ENCODE measurements at regions not wholly inside any gene's neighbourhood (a gene's known extent, or its start where the extent isn't known, plus 50 kb on each side); places are given as distances from the start of the nearest gene placed in this dataset.

- POLR2A ChIA-PET = no interaction called here
Observed at GRCh38 chr1:234706931-234707330, 97.0 kb upstream of the IRF2BP2 start.

GRCh38 chr1:234706199-234706598 is 96.2 kb upstream of the IRF2BP2 start:
- 100% methylated on average over 3 of the region's 3 CpGs for WGBS (ENCODE audit: insufficient coverage)
- ChIA-PET CTCF (interaction anchor here (0.7 to 3.4 kb wide), 4 partner anchors 11 to 74 kb away, joined by 3 to 22 read pairs (median 3); no protein-coding TSS in a partner anchor), POLR2A (interaction anchor here (0.6 to 1.1 kb wide), 2 partner anchors 11 to 44 kb away, joined by 3 read pairs; no protein-coding TSS in a partner anchor)
- Histone ChIP-seq H3K27ac (ENCODE audit: insufficient read depth in 1 of 2, low read depth in 1 of 2, low read length in 2 of 2, poor library complexity in 1 of 2, severe bottlenecking in 2 of 2) (no peak overlapping the region), H3K4me1 (ENCODE audit: control extremely low read depth in 1 of 4, control insufficient read depth in 4 of 4, insufficient read depth in 4 of 4, low read length in 3 of 4) (peaks cover 0 to 23% (median 16%) of the 10 kb centered on the region in 4 experiments), H3K4me3 (ENCODE audit: control insufficient read depth in 1 of 7, extremely low read depth in 1 of 7, insufficient read depth in 4 of 7, low read depth in 2 of 7, low read length in 6 of 7) (no peak overlapping the region), H3K27me3 (replicated peaks in 2 of 5; ENCODE audit: control insufficient read depth in 4 of 5, insufficient read depth in 5 of 5, low read length in 4 of 5) (no peaks in the 10 kb centered on the region), H3K36me3 (ENCODE audit: control insufficient read depth in 4 of 4, insufficient read depth in 4 of 4, low read length in 3 of 4) (no peaks in the 10 kb centered on the region), H3K9me3 (ENCODE audit: control extremely low read depth in 1 of 5, control insufficient read depth in 4 of 5, insufficient read depth in 2 of 5, low read depth in 1 of 5, low read length in 4 of 5) (no peaks in the 10 kb centered on the region)
- no peak for DNase-seq

More at GRCh38 chr1:234706931-234707330, 97.0 kb upstream of the IRF2BP2 start:
- no peak for DNase-seq
- peaks cover 0 to 23% (median 16%) of the 10 kb centered on the region in 4 experiments for H3K4me1 ChIP-seq (ENCODE audit: control extremely low read depth in 1 of 4, control insufficient read depth in 4 of 4, insufficient read depth in 4 of 4, low read length in 3 of 4)
- H3K27me3 ChIP-seq (replicated peaks in 2 of 5; ENCODE audit: control insufficient read depth in 4 of 5, insufficient read depth in 5 of 5, low read length in 4 of 5) = no peaks in the 10 kb centered on the region
- CTCF ChIA-PET = interaction anchor here (0.9 to 1.8 kb wide), 3 partner anchors 10 to 50 kb away, joined by 3 to 12 read pairs (median 4); no protein-coding TSS in a partner anchor
- no peak overlapping the region for H3K4me3 ChIP-seq (ENCODE audit: control insufficient read depth in 1 of 7, extremely low read depth in 1 of 7, insufficient read depth in 4 of 7, low read depth in 2 of 7, low read length in 6 of 7)
- H3K27ac ChIP-seq (ENCODE audit: insufficient read depth in 1 of 2, low read depth in 1 of 2, low read length in 2 of 2, poor library complexity in 1 of 2, severe bottlenecking in 2 of 2) = no peak overlapping the region
- no peaks in the 10 kb centered on the region for H3K36me3 ChIP-seq (ENCODE audit: control insufficient read depth in 4 of 4, insufficient read depth in 4 of 4, low read length in 3 of 4)
- WGBS (ENCODE audit: insufficient coverage) = no CpG with 5 or more reads among the region's 1 CpG
- H3K9me3 ChIP-seq (ENCODE audit: control extremely low read depth in 1 of 5, control insufficient read depth in 4 of 5, insufficient read depth in 2 of 5, low read depth in 1 of 5, low read length in 4 of 5) = no peaks in the 10 kb centered on the region

- CTCF ChIA-PET = interaction anchor here (0.7 to 3.4 kb wide), 5 partner anchors 8 to 73 kb away, joined by 3 to 22 read pairs (median 3); no protein-coding TSS in a partner anchor
Observed at GRCh38 chr1:234705615-234706014, 95.6 kb upstream of the IRF2BP2 start.

GRCh38 chr1:234704106-234704887 is 94.3 kb upstream of the IRF2BP2 start:
- Histone ChIP-seq H3K4me1 (ENCODE audit: control extremely low read depth in 1 of 4, control insufficient read depth in 4 of 4, insufficient read depth in 4 of 4, low read length in 3 of 4) (peaks cover 0 to 19% (median 11%) of the 10 kb centered on the region in 4 experiments), H3K9me3 (ENCODE audit: control extremely low read depth in 1 of 5, control insufficient read depth in 4 of 5, insufficient read depth in 2 of 5, low read depth in 1 of 5, low read length in 4 of 5) (no peaks in the 10 kb centered on the region), H3K27me3 (replicated peaks in 2 of 5; ENCODE audit: control insufficient read depth in 4 of 5, insufficient read depth in 5 of 5, low read length in 4 of 5) (no peaks in the 10 kb centered on the region), H3K27ac (ENCODE audit: insufficient read depth in 1 of 2, low read depth in 1 of 2, low read length in 2 of 2, poor library complexity in 1 of 2, severe bottlenecking in 2 of 2) (no peak overlapping the region), H3K4me3 (ENCODE audit: control insufficient read depth in 1 of 7, extremely low read depth in 1 of 7, insufficient read depth in 4 of 7, low read depth in 2 of 7, low read length in 6 of 7) (no peak overlapping the region), H3K36me3 (ENCODE audit: control insufficient read depth in 4 of 4, insufficient read depth in 4 of 4, low read length in 3 of 4) (no peaks in the 10 kb centered on the region)
- POLR2A ChIA-PET = interaction anchor here (0.7 kb wide), 1 partner anchor 12 kb away, joined by 3 read pairs; no protein-coding TSS in a partner anchor
- CTCF ChIA-PET = interaction anchor here (1.0 to 4.4 kb wide), 7 partner anchors 8 to 46 kb away, joined by 3 to 27 read pairs (median 4); no protein-coding TSS in a partner anchor
- 98% methylated on average over 13 of the region's 14 CpGs for WGBS (ENCODE audit: insufficient coverage)
- DNase-seq = no peak

More at GRCh38 chr1:234705615-234706014, 95.6 kb upstream of the IRF2BP2 start:
- Histone ChIP-seq H3K4me3 (ENCODE audit: control insufficient read depth in 1 of 7, extremely low read depth in 1 of 7, insufficient read depth in 4 of 7, low read depth in 2 of 7, low read length in 6 of 7) (no peak overlapping the region), H3K4me1 (ENCODE audit: control extremely low read depth in 1 of 4, control insufficient read depth in 4 of 4, insufficient read depth in 4 of 4, low read length in 3 of 4) (peaks cover 0 to 23% (median 16%) of the 10 kb centered on the region in 4 experiments), H3K27ac (ENCODE audit: insufficient read depth in 1 of 2, low read depth in 1 of 2, low read length in 2 of 2, poor library complexity in 1 of 2, severe bottlenecking in 2 of 2) (no peak overlapping the region), H3K36me3 (ENCODE audit: control insufficient read depth in 4 of 4, insufficient read depth in 4 of 4, low read length in 3 of 4) (no peaks in the 10 kb centered on the region), H3K9me3 (ENCODE audit: control extremely low read depth in 1 of 5, control insufficient read depth in 4 of 5, insufficient read depth in 2 of 5, low read depth in 1 of 5, low read length in 4 of 5) (no peaks in the 10 kb centered on the region), H3K27me3 (replicated peaks in 2 of 5; ENCODE audit: control insufficient read depth in 4 of 5, insufficient read depth in 5 of 5, low read length in 4 of 5) (no peaks in the 10 kb centered on the region)
- no peak for DNase-seq
- WGBS (ENCODE audit: insufficient coverage) = 80% methylated on average over 2 of the region's 3 CpGs
- POLR2A ChIA-PET = interaction anchor here (0.6 to 1.1 kb wide), 2 partner anchors 12 to 93 kb away, joined by 3 to 5 read pairs; no protein-coding TSS in a partner anchor

- Histone ChIP-seq H3K4me1 (ENCODE audit: control extremely low read depth in 1 of 4, control insufficient read depth in 4 of 4, insufficient read depth in 4 of 4, low read length in 3 of 4) (peaks cover 0 to 12% (median 7%) of the 10 kb centered on the region in 4 experiments), H3K27ac (ENCODE audit: insufficient read depth in 1 of 2, low read depth in 1 of 2, low read length in 2 of 2, poor library complexity in 1 of 2, severe bottlenecking in 2 of 2) (no peak overlapping the region), H3K4me3 (ENCODE audit: control insufficient read depth in 1 of 7, extremely low read depth in 1 of 7, insufficient read depth in 4 of 7, low read depth in 2 of 7, low read length in 6 of 7) (no peak overlapping the region), H3K36me3 (ENCODE audit: control insufficient read depth in 4 of 4, insufficient read depth in 4 of 4, low read length in 3 of 4) (no peaks in the 10 kb centered on the region), H3K9me3 (ENCODE audit: control extremely low read depth in 1 of 5, control insufficient read depth in 4 of 5, insufficient read depth in 2 of 5, low read depth in 1 of 5, low read length in 4 of 5) (no peaks in the 10 kb centered on the region), H3K27me3 (replicated peaks in 2 of 5; ENCODE audit: control insufficient read depth in 4 of 5, insufficient read depth in 5 of 5, low read length in 4 of 5) (no peaks in the 10 kb centered on the region)
- no peak for DNase-seq
- POLR2A ChIA-PET = no interaction called here
- whole genome bisulfite sequencing (ENCODE audit: insufficient coverage) = 83% methylated on average over 5 of the region's 7 CpGs
- CTCF ChIA-PET = interaction anchor here (1.5 to 4.4 kb wide), 3 partner anchors 9 to 45 kb away, joined by 4 to 27 read pairs (median 10); no protein-coding TSS in a partner anchor
Observed at GRCh38 chr1:234702342-234703000, 92.5 kb upstream of the IRF2BP2 start.

GRCh38 chr1:234701737-234702341 is 91.9 kb upstream of the IRF2BP2 start:
- no peak for DNase-seq
- Histone ChIP-seq H3K27me3 (replicated peaks in 2 of 5; ENCODE audit: control insufficient read depth in 4 of 5, insufficient read depth in 5 of 5, low read length in 4 of 5) (no peaks in the 10 kb centered on the region), H3K4me3 (ENCODE audit: control insufficient read depth in 1 of 7, extremely low read depth in 1 of 7, insufficient read depth in 4 of 7, low read depth in 2 of 7, low read length in 6 of 7) (no peak overlapping the region), H3K27ac (ENCODE audit: insufficient read depth in 1 of 2, low read depth in 1 of 2, low read length in 2 of 2, poor library complexity in 1 of 2, severe bottlenecking in 2 of 2) (no peak overlapping the region), H3K4me1 (ENCODE audit: control extremely low read depth in 1 of 4, control insufficient read depth in 4 of 4, insufficient read depth in 4 of 4, low read length in 3 of 4) (peaks cover 0 to 9% (median 5%) of the 10 kb centered on the region in 4 experiments), H3K36me3 (ENCODE audit: control insufficient read depth in 4 of 4, insufficient read depth in 4 of 4, low read length in 3 of 4) (no peaks in the 10 kb centered on the region), H3K9me3 (ENCODE audit: control extremely low read depth in 1 of 5, control insufficient read depth in 4 of 5, insufficient read depth in 2 of 5, low read depth in 1 of 5, low read length in 4 of 5) (no peaks in the 10 kb centered on the region)
- ChIA-PET CTCF (interaction anchor here (0.7 to 4.4 kb wide), 4 partner anchors 8 to 21 kb away, joined by 4 to 27 read pairs (median 8); no protein-coding TSS in a partner anchor), POLR2A (interaction anchor here (1.6 kb wide), 1 partner anchor 16 kb away, joined by 5 read pairs; no protein-coding TSS in a partner anchor)
- WGBS (ENCODE audit: insufficient coverage) = 93% methylated on average over 4 of the region's 6 CpGs
